MM.1S (cell line): ENCODE measurements at regions not wholly inside any gene's neighbourhood (a gene's known extent, or its start where the extent isn't known, plus 50 kb on each side); places are given as distances from the start of the nearest gene placed in this dataset.

Experiments
- CTCF ChIP-seq: fragments of 300-600 bp; sonication (generic); IDR thresholded peaks from 2 replicates; pipeline ENCODE4 v1.5.1; 2016; ENCODE audit warnings: antibody characterized with exemption, low read length, mixed read lengths
- EZH2phosphoT487 ChIP-seq: fragments of 300-600 bp; sonication (generic); IDR thresholded peaks from 2 replicates; pipeline ENCODE4 v1.6.1; 2018; ENCODE audit warnings: antibody characterized with exemption, low read length

- TF ChIP-seq CTCF (no peak), EZH2phosphoT487 (no peak)
Measured at GRCh38 chr3:166455744-166456143, 618.5 kb upstream of the BCHE start.
